Transverse colon (tissue), 4 donors: ENCODE measurements at regions not wholly inside any gene's neighbourhood (a gene's known extent, or its start where the extent isn't known, plus 50 kb on each side); places are given as distances from the start of the nearest gene placed in this dataset.

Experiments used
- CTCF ChIP-seq, 5 experiments: fragments of 200-600 bp in 3 of 5; fragments of 450-650 bp in 2 of 5; sonication (generic) in 3 of 5; IDR thresholded peaks; 1 replicate in 2 of 5; 2 replicates in 3 of 5; pipeline ENCODE4 v1.5.1; 2016 to 2017; ENCODE audit warnings: antibody characterized with exemption in 5 of 5, inconsistent platforms in 3 of 5, mild to moderate bottlenecking in 2 of 5, moderate library complexity in 1 of 5
- POLR2AphosphoS5 ChIP-seq, 3 donors: sonication (generic); formaldehyde crosslinking; IDR thresholded peaks; one replicate each; pipeline ENCODE4 v1.6.1; 2016; ENCODE audit warnings: antibody characterized with exemption in 3 of 3

GRCh38 chr4:177569434-177569833 is 127.2 kb upstream of the AGA start:
- TF ChIP-seq CTCF (IDR thresholded peaks at IDR 0.05) (no peak), POLR2AphosphoS5 (IDR thresholded peaks at IDR 0.05) (no peak)
